ENCODE measurements at regions not wholly inside any gene's neighbourhood (a gene's known extent, or its start where the extent isn't known, plus 50 kb on each side); places are given as distances from the start of the nearest gene placed in this dataset.

DNA sequence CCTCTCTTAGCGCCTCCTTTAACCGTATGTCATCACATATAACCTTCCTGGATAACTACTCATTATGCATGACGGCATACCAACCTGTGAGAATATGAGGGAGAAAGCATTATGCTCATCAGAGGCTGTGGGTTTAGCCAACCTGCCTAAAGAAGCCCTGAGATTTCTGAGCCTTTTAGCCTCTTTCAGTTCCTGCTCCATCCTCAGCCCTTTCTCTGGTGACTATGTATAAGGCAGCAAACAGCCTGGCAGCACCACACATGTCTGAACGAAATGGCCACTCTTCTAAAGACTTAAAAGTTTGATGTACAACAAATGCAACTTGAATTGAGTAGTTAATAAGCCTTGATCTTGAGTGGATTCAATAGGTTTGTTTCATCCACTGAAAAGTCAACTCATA lies 64.8 kb upstream of the SOX5 start:
- H3K4me3 ChIP-seq, result no peak overlapping the region
- H3K36me3 ChIP-seq, result no peaks in the 10 kb centered on the region
- 86 to 96% (median 93%) methylated on average over 4 of the region's 4 CpGs for WGBS, 5 donors
- no peaks in the 10 kb centered on the region for H3K27me3 ChIP-seq
- TF ChIP-seq EP300 (IDR thresholded peaks at IDR 0.05) (no peak), POLR2AphosphoS5 (IDR thresholded peaks at IDR 0.05) (no peak), POLR2A (IDR thresholded peaks at IDR 0.05) (no peak)
- TF ChIP-seq, protein P1, sequence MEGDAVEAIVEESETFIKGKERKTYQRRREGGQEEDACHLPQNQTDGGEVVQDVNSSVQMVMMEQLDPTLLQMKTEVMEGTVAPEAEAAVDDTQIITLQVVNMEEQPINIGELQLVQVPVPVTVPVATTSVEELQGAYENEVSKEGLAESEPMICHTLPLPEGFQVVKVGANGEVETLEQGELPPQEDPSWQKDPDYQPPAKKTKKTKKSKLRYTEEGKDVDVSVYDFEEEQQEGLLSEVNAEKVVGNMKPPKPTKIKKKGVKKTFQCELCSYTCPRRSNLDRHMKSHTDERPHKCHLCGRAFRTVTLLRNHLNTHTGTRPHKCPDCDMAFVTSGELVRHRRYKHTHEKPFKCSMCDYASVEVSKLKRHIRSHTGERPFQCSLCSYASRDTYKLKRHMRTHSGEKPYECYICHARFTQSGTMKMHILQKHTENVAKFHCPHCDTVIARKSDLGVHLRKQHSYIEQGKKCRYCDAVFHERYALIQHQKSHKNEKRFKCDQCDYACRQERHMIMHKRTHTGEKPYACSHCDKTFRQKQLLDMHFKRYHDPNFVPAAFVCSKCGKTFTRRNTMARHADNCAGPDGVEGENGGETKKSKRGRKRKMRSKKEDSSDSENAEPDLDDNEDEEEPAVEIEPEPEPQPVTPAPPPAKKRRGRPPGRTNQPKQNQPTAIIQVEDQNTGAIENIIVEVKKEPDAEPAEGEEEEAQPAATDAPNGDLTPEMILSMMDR (IDR thresholded peaks at IDR 0.05), result no peak
- H3K4me1 ChIP-seq, result no peaks in the 10 kb centered on the region
- no peak overlapping the region for H3K27ac ChIP-seq
- no peaks in the 10 kb centered on the region for H3K9me3 ChIP-seq
- no peak for DNase-seq
- intact Hi-C loops (cut with DNase I; ENCODE audit: low total_unique reads), result no loop called here

DNA sequence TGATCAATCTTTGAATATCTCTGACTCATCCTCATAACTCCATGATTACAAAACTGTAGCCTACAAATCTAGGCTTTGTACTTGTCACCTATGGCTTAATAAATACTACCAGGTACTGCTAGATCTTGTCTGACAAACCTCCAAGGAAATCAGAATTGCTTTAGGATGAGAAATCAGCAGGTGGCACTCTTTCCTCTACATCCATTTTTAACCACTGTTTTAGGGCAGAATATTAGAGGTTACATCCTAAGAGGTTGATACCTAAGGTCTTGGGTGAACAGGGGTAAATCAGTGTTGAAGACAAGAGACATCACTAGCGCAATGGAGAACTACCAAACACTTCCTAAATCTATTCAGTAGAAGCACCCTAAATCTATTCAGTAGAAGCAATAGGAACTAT lies 63.1 kb upstream of the SOX5 start:
- intact Hi-C loops (cut with DNase I; ENCODE audit: low total_unique reads), result no loop called here
- Histone ChIP-seq H3K4me1 (no peaks in the 10 kb centered on the region), H3K9me3 (no peaks in the 10 kb centered on the region), H3K27ac (no peak overlapping the region), H3K36me3 (no peaks in the 10 kb centered on the region), H3K4me3 (no peak overlapping the region), H3K27me3 (no peaks in the 10 kb centered on the region)
- no peak for TF ChIP-seq EP300 (IDR thresholded peaks at IDR 0.05)
- no peak for TF ChIP-seq POLR2A (IDR thresholded peaks at IDR 0.05)
- no peak for TF ChIP-seq POLR2AphosphoS5 (IDR thresholded peaks at IDR 0.05)
- TF ChIP-seq, protein P1 (IDR thresholded peaks at IDR 0.05), result no peak
- DNase-seq, result no peak
- 92 to 100% (median 95%) methylated on average over 1 of the region's 1 CpG for WGBS, 5 donors

DNA sequence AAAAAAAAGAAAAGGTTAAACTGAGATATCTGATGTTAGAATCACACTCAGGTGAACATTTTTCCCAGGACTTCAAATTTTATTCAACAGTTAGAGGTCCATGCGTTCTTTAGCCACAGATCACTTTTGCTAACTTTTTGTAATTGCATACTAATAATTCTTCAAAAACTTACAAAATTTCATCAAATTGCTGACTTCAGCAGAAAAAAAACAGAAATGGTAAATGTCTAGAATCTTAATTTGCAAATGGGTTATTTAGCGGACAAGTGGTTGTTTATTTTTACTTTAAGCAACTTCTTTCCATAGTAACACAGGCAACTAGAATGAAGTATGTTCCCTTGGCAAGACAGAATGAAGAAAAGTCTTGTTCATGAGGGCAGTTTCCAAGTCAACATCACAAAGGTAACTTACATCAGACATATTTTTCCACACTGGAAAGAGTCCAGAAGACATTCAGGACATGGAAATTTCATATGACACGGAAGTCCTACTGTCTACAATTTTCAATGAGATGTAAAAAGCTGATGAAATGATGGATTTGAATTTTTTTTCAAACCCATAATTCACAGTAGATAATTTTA lies 62.5 kb upstream of the SOX5 start:
- Histone ChIP-seq H3K4me3 (no peak overlapping the region), H3K27me3 (no peaks in the 10 kb centered on the region), H3K36me3 (no peaks in the 10 kb centered on the region), H3K9me3 (no peaks in the 10 kb centered on the region), H3K4me1 (no peaks in the 10 kb centered on the region), H3K27ac (no peak overlapping the region)
- intact Hi-C loops (cut with DNase I; ENCODE audit: low total_unique reads), result no loop called here
- DNase-seq, result no peak
- WGBS, 5 donors, result 82 to 93% (median 89%) methylated on average over 3 of the region's 3 CpGs
- TF ChIP-seq POLR2AphosphoS5 (IDR thresholded peaks at IDR 0.05), result no peak
- TF ChIP-seq POLR2A (IDR thresholded peaks at IDR 0.05), result no peak
- TF ChIP-seq, protein P1 (IDR thresholded peaks at IDR 0.05), result no peak
- TF ChIP-seq EP300 (IDR thresholded peaks at IDR 0.05), result no peak

DNA sequence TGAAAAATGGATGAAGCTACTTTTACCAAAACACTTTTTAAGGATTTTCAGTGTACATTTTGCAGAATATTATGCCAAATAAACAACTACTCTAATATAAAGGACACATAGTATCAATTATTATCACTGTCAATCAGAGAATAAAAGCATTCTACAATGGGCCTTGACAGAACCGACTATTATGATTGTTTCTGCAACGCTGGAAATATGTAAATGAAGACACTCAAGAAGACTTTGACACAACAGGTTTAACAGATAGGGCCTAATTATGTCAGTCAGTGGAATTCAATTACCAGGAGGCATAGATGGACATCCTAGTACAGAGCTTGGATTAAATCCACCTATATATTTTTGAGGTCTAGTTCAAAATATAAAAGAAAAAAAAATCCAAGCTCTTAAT lies 58.7 kb upstream of the SOX5 start:
- Histone ChIP-seq H3K27ac (no peak overlapping the region), H3K27me3 (no peaks in the 10 kb centered on the region), H3K4me1 (no peaks in the 10 kb centered on the region), H3K4me3 (no peak overlapping the region), H3K9me3 (no peaks in the 10 kb centered on the region), H3K36me3 (no peaks in the 10 kb centered on the region)
- no peak for DNase-seq
- WGBS, 5 donors, result 82 to 89% (median 86%) methylated on average over 2 of the region's 2 CpGs
- intact Hi-C loops (cut with DNase I; ENCODE audit: low total_unique reads), result no loop called here
- TF ChIP-seq POLR2A (IDR thresholded peaks at IDR 0.05) (no peak), EP300 (IDR thresholded peaks at IDR 0.05) (no peak), POLR2AphosphoS5 (IDR thresholded peaks at IDR 0.05) (no peak)
- TF ChIP-seq, protein P1 (IDR thresholded peaks at IDR 0.05), result no peak

Small RNA genes in the stretch of these regions (small RNA-seq; reads per million reads assigned to genes)
- gene MIR920 (0 reads per million in 4 donors), gene RN7SL38P (0 to 0.41 (median 0.04) reads per million in 4 donors)

All from stomach (tissue), 8 donors.